Esophagus (tissue), 2 donors: ENCODE measurements at regions not wholly inside any gene's neighbourhood (a gene's known extent, or its start where the extent isn't known, plus 50 kb on each side); places are given as distances from the start of the nearest gene placed in this dataset.

Experiments
- H3K27ac ChIP-seq, 2 donors: one replicate each; pipeline ENCODE4 v1.5.1; 2013; ENCODE audit warnings: low read depth in 2 of 2, mild to moderate bottlenecking in 2 of 2, inconsistent platforms in 1 of 2, low read length in 1 of 2, moderate library complexity in 1 of 2
- H3K27me3 ChIP-seq, 2 donors: one replicate each; pipeline ENCODE4 v1.6.1; 2013; ENCODE audit warnings: low read length in 2 of 2, control low read depth in 1 of 2, mild to moderate bottlenecking in 1 of 2; ENCODE audit not compliant: insufficient read depth in 2 of 2, control insufficient read depth in 1 of 2
- H3K36me3 ChIP-seq, 2 donors: one replicate each; pipeline ENCODE4 v1.6.1; 2013; ENCODE audit warnings: low read length in 1 of 2; ENCODE audit not compliant: control insufficient read depth in 2 of 2, insufficient read depth in 2 of 2
- H3K4me1 ChIP-seq, 2 donors: one replicate each; pipeline ENCODE4 v1.6.1; 2013; ENCODE audit warnings: low read length in 1 of 2; ENCODE audit not compliant: control insufficient read depth in 2 of 2, insufficient read depth in 2 of 2
- H3K4me3 ChIP-seq, 2 donors: one replicate each; pipeline ENCODE4 v1.5.1; 2013; ENCODE audit warnings: low read length in 2 of 2, mild to moderate bottlenecking in 2 of 2, low read depth in 1 of 2, moderate library complexity in 1 of 2
- H3K9me3 ChIP-seq, 2 donors: one replicate each; pipeline ENCODE4 v1.6.1; 2013; ENCODE audit warnings: mild to moderate bottlenecking in 2 of 2, low read depth in 1 of 2, low read length in 1 of 2, moderate library complexity in 1 of 2; ENCODE audit not compliant: control insufficient read depth in 2 of 2, insufficient read depth in 1 of 2
- WGBS, 2 donors: extraction: QIAGEN DNeasy Blood & Tissue Kit; methylation state at CpG; one replicate each; pipeline ENCODE4 v1.1.7; 2013; 5-methylcytosine and 5-hydroxymethylcytosine counted together
- donor health status: healthy with polysubstance abuse.
- donor health status: Bipolar disorder and iron deficiency.

- no peak overlapping the region for H3K27ac ChIP-seq
- no peaks in the 10 kb centered on the region for H3K27me3 ChIP-seq
- H3K36me3 ChIP-seq, result no peaks in the 10 kb centered on the region
- 58 to 66% methylated on average over 1 of the region's 1 CpG for WGBS, 2 donors
- no peak overlapping the region for H3K4me3 ChIP-seq
- no peaks in the 10 kb centered on the region for H3K4me1 ChIP-seq
- no peaks in the 10 kb centered on the region for H3K9me3 ChIP-seq
Observed at GRCh38 chr11:81022057-81022456, 1581.2 kb upstream of the TENM4 start.

- no peak overlapping the region for H3K4me3 ChIP-seq
- no peaks in the 10 kb centered on the region for H3K4me1 ChIP-seq
- H3K27ac ChIP-seq, result no peak overlapping the region
- WGBS, 2 donors, result 54 to 56% methylated on average over 3 of the region's 3 CpGs
- H3K9me3 ChIP-seq, result no peaks in the 10 kb centered on the region
- H3K36me3 ChIP-seq, result no peaks in the 10 kb centered on the region
- no peaks in the 10 kb centered on the region for H3K27me3 ChIP-seq
Observed at GRCh38 chr11:81010631-81011030, 1569.8 kb upstream of the TENM4 start.

GRCh38 chr11:81007046-81007445 lies 1566.2 kb upstream of the TENM4 start:
- Histone ChIP-seq H3K4me1 (no peaks in the 10 kb centered on the region), H3K27me3 (no peaks in the 10 kb centered on the region), H3K4me3 (no peak overlapping the region), H3K9me3 (no peaks in the 10 kb centered on the region), H3K27ac (no peak overlapping the region), H3K36me3 (no peaks in the 10 kb centered on the region)
- WGBS, 2 donors, result 8 to 9% methylated on average over 2 of the region's 2 CpGs

- H3K27me3 ChIP-seq, result no peaks in the 10 kb centered on the region
- no peaks in the 10 kb centered on the region for H3K36me3 ChIP-seq
- H3K4me1 ChIP-seq, result no peaks in the 10 kb centered on the region
- no peak overlapping the region for H3K27ac ChIP-seq
- no peaks in the 10 kb centered on the region for H3K9me3 ChIP-seq
- 39 to 50% methylated on average over 2 of the region's 2 CpGs for WGBS, 2 donors
- no peak overlapping the region for H3K4me3 ChIP-seq
Observed at GRCh38 chr11:81005595-81005994, 1564.8 kb upstream of the TENM4 start.

- Histone ChIP-seq H3K36me3 (no peaks in the 10 kb centered on the region), H3K4me3 (no peak overlapping the region), H3K9me3 (no peaks in the 10 kb centered on the region), H3K27me3 (no peaks in the 10 kb centered on the region), H3K27ac (no peak overlapping the region), H3K4me1 (no peaks in the 10 kb centered on the region)
- WGBS, 2 donors, result 84 to 88% methylated on average over 2 of the region's 2 CpGs
Observed at GRCh38 chr11:81004576-81004975, 1563.7 kb upstream of the TENM4 start.

- Histone ChIP-seq H3K27ac (no peak overlapping the region), H3K4me1 (no peaks in the 10 kb centered on the region), H3K4me3 (no peak overlapping the region), H3K9me3 (no peaks in the 10 kb centered on the region), H3K27me3 (no peaks in the 10 kb centered on the region), H3K36me3 (no peaks in the 10 kb centered on the region)
- 74 to 76% methylated on average over 4 of the region's 4 CpGs for WGBS, 2 donors
Observed at GRCh38 chr11:81002374-81002773, 1561.5 kb upstream of the TENM4 start.

GRCh38 chr11:81000735-81001134 lies 1559.9 kb upstream of the TENM4 start:
- H3K4me3 ChIP-seq, result no peak overlapping the region
- H3K36me3 ChIP-seq, result no peaks in the 10 kb centered on the region
- no peaks in the 10 kb centered on the region for H3K4me1 ChIP-seq
- H3K9me3 ChIP-seq, result no peaks in the 10 kb centered on the region
- H3K27ac ChIP-seq, result no peak overlapping the region
- H3K27me3 ChIP-seq, result no peaks in the 10 kb centered on the region
- WGBS, 2 donors, result 48 to 67% methylated on average over 1 of the region's 1 CpG

GRCh38 chr11:81000334-81000733 lies 1559.5 kb upstream of the TENM4 start:
- Histone ChIP-seq H3K27me3 (no peaks in the 10 kb centered on the region), H3K4me1 (no peaks in the 10 kb centered on the region), H3K4me3 (no peak overlapping the region), H3K9me3 (no peaks in the 10 kb centered on the region), H3K27ac (no peak overlapping the region), H3K36me3 (no peaks in the 10 kb centered on the region)

GRCh38 chr11:80995523-80995922 lies 1554.7 kb upstream of the TENM4 start:
- Histone ChIP-seq H3K4me3 (no peak overlapping the region), H3K9me3 (no peaks in the 10 kb centered on the region), H3K27me3 (no peaks in the 10 kb centered on the region), H3K27ac (no peak overlapping the region), H3K4me1 (no peaks in the 10 kb centered on the region), H3K36me3 (no peaks in the 10 kb centered on the region)
- 72 to 80% methylated on average over 2 of the region's 2 CpGs for WGBS, 2 donors

- Histone ChIP-seq H3K9me3 (no peaks in the 10 kb centered on the region), H3K4me1 (no peaks in the 10 kb centered on the region), H3K4me3 (no peak overlapping the region), H3K27ac (no peak overlapping the region), H3K27me3 (no peaks in the 10 kb centered on the region), H3K36me3 (no peaks in the 10 kb centered on the region)
Observed at GRCh38 chr11:80993536-80993935, 1552.7 kb upstream of the TENM4 start.
